ENCODE measurements at regions not wholly inside any gene's neighbourhood (a gene's known extent, or its start where the extent isn't known, plus 50 kb on each side); places are given as distances from the start of the nearest gene placed in this dataset.
"Not testable (repeated sequence)": the region's sequence is repeated elsewhere in the genome, so short reads cannot be mapped to it uniquely, and the experiment has no call there.

DNA sequence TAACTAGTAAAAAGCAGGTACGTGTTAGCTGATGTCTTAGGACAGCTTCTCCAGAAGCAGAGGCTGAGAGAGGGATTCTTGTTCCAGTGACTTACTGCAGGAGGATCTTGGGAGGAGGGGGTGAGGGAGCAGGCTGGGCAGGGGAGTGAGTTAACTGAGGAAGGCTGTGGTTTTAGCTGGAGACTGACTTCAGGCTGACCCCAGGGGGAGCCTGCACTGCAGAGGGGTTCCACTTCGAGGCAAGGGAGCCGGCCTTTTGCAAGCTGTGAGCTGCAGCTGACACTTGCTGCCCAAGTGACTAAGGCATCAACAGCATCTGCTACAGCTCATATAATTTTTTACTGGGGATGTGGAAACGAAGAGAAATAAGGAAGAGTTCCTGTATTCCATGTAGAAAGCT lies 50.4 kb upstream of the SOD1 start:
- no peak for DNase-seq

DNA sequence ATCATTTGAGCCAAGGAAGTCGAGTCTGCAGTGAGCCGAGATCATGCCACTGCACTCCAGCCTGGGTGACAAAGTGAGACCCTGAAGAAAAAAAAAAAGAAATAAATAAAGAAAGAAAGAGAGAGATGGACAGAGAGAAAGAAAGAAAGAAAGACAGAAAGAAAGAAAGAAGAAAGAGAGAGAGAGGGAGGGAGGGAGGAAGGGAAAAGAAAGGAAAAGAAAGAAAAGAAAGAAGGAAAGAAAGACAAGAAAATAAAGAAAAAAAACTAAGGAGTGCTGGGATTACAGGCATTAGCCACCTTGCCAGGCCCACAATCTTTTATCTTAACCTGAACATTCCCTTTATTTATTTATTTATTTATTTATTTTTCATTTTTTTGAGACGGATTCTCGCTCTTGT lies 51.7 kb upstream of the SOD1 start:
- DNase-seq = no peak

DNA sequence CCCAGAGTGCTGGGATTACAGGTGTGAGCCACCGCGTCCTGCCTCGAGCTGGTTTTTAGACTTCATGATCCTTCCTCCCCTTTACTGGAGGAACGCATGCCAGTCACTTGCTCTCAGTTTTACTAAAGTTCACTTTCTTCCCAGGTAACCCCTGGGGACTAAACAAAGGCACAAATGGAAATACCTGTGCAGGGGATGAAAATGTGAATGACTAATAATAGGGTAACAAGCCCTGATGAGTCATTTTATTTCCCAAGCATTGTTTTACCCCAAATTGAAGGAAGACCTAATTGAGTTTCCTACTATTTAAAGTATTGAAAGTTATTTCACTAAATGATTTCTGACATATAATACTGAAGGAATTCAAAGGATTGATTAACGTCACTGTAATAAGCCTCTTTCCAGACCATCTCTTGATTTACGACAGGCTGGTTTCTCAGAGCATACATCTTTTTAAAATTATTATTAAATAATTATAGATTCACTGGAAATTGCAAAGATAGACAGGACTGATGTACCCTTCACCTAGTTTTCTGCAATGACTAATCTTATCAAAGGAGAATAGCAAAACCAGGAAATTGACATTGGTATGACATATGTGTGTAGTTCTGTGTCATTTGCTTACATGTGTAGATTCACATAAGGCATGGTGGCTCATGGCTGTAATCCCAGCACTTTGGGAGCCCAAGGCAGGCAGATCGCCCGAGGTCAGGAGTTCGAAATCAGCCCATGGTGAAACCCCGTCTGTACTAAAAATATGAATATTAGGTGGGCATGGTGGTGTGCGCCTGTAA lies 53.2 kb upstream of the SOD1 start:
- no peak for DNase-seq

DNA sequence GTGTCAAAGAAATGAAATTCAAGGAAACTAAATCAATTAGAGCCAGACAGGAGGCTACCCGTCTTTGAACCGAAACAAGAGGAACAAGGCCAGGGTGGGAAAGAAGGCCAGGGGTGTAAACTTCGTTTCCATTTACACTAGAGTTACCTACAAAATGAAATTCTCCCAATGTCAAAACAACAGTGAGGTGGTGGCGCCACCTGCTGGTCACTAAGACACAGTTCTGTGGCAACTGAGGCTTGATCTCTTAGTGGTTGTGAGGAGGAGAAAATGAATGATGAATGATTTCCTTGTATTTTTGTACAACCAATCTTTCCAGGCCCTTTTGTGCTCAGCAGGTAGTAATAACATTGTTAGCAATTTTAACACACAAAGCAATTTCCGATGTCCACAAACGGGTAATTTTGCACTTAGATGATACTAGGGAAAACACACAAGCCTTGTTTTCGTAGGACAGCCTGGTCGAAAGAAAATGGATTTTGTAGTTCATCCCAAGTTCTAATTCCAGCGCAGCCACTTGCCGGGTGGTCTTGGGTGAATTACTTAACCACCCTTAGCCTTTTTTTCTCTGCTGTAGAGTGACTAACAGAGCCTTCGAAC lies 54.8 kb upstream of the SOD1 start:
- DNase-seq = peak; percentile 62

DNA sequence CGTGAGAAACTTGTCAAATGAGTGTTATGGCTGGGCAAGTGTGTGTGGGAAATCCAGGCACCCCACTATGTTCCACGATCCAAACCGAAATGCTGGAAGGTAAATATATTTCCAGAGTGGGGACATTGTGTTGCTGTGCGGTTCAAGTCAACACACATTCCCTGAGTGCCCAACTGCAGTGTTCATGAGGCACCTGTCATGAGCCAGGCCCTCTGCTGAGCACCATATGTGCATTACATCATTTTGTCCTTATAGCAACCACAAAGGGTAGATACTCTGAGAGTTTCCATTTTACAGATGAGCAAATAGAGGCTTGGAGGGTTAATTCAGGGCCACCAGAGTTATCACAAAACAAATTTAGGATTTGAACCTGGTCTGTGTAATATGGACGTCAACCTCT lies 59.9 kb upstream of the SOD1 start:
- DNase-seq = no peak

DNA sequence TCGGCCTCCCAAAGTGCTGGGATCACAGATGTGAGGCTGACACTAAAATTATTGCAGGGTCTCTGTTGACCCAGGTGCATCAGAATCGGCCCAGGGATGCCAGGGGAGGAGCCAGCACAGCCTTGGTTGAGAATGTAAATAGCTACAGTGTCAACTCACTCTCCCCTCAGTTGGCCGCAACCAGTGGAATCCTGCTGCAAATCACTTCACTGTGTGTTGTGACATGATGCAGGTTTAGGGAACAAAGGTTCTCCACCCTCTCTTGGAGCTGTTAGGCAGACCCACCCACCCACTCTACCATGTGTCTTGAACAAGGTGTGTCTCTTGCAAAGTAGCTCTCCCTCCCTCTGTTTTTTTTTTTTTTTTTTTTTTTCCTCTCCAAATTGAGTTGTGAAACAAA lies 60.5 kb upstream of the SOD1 start:
- DNase-seq = no peak

DNA sequence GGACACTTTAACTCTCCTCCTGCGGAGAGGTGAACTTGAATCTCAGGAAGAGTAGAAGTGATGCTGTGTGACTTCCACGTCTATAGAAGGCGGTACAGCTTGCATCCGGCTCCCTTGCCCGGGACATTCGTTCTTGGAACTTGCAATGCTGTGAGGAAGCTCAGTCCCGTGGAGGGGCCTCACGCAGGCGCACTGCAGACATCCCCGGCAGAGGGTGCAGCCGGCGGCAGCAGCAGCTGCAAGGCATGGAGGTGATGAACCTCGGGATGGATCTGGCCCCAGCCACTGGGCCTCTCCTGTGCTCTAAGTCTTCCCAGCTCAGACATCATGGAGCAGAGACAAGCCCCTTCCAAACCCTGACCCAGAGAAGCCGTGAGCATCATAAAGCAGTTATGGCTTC lies 61.8 kb upstream of the SOD1 start:
- DNase-seq = no peak

DNA sequence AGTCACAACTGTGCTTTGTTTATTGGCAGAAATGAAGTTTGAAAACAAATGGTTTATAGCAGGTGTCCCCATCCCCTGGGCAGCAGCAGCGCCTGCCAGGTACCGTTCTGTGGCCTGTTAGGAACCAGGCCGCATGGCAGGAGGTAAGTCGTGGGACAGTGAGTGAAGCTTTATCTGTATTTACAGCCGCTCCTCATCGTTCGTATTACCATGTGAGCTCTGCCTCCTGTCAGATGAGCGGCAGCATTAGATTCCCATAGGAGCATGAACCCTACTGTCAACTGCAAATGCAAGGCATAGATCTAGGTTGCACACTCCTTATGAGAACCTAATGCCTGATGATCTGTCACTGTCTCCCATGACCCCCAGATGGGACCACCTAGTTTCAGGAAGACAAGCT lies 63.4 kb upstream of the SOD1 start:
- DNase-seq = no peak

DNA sequence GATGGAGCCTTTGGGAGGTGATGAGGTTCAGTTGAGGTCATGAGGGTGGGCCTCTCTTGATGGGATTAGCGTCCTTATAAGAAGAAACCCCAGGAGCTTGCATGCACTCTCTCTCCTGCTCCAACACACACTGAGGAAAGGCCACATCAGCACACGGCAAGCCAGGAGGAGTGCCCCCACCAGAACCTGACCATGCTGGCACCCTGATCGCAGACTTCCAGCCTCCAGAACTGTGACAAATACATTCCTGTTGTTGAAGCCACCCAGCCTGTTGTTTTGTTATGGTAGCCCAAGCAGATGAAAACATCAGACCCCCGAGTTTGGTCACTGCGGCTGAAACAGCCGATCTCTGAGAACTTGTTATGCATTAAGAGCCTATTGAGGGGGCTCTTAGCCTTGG lies 64.8 kb upstream of the SOD1 start:
- no peak for DNase-seq

DNA sequence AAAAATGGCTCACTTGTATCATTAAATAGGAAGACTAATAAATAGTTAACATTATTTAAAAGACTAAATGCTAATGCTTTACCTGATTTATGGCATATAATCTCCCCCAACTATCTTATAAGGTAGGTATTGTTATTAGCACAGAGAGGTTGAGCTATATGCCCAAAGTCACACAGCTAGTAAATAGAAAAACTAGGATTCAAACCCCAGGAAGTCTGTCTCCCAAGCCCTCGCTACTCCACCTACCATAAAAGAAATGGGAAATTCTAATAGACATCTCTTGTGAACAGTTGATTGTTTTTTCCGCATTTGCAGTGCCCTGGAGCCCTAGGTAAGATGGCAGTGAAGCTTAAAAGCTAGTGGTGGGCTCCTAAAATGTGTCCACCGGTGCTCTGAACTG lies 65.2 kb upstream of the SOD1 start:
- DNase-seq = no peak

DNA sequence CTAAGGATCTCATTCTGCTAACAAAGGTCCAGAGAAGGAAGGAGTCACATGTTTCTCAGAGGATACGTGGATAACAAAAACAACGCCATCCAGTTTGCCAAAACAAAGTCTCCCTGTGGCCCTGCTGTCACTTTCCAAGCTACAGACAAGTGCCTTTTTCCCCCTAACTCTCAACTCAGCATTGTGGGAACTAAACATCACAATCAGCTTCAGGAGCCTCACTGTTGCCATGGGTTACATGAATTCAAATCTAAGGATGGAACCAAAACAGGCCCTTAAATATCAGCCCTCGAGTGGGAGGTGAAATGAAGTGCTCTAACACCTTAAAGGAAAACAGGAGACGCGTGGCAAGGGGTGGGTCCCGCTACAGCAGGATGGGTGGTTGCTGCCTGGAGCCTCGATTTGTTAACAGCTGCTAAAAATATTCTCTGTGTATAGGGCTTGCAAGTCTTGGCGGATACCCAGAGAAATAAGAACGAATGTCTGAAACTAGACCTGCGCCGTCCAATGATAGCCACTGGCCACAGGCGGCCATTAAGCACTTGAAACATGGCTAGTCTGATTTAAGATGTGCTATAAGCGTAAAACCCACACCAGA lies 66.4 kb upstream of the SOD1 start:
- no peak for DNase-seq

DNA sequence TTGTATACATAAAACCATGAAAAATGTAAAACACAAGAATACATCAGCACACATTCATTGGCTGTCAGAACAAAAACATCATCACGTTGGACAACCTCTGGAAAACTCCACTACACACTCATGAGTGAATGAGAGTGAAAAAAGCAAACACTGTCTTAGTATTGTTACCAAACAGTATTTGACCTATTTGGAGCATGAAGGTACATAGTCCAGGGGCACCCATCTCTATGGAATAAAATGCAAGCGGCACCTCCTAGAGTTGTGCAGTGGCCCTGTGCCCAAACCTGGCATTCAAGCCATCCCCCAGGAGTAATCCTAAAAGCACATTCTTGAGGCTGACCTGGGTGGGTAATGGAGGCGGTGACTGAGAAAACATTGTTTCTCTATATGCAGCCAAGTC lies 67.0 kb upstream of the SOD1 start:
- DNase-seq = no peak

DNA sequence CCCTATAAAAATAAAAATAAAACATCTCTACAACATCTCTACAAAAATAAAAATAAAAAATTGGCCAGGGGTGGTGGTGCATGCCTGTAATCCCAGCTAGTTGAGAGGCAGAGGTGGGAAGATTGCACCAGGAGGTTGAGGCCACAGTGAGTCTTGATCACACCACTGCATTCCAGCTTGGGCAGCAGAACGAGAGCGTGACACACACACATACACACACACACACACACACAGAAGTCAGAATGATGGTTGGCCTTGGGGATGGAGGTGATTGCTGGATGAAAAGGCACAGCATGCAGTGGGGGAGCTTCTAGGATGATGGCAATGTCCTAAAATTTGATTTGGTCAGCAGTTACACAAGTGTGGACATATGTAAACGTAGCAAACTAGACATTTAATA lies 69.7 kb upstream of the SOD1 start:
- DNase-seq = no peak

DNA sequence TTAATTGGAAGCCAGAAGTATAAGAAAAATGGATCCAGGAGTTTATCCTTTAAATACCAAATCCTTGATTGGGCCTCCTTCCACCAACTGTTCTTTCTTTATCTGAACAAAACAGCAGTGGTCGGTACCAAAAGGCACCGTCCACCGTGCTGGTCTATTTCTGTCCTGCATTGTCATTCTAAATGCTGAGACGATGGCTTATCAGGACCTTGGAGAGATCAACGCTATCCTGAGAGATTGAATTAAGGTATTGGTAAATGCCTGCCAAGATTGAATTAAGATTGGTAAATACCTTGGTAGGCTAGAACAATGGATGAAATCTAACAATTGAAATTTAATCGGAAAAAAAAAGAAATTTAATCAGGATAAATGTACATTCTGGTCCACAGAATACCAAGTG lies 73.4 kb upstream of the SOD1 start:
- DNase-seq = no peak

DNA sequence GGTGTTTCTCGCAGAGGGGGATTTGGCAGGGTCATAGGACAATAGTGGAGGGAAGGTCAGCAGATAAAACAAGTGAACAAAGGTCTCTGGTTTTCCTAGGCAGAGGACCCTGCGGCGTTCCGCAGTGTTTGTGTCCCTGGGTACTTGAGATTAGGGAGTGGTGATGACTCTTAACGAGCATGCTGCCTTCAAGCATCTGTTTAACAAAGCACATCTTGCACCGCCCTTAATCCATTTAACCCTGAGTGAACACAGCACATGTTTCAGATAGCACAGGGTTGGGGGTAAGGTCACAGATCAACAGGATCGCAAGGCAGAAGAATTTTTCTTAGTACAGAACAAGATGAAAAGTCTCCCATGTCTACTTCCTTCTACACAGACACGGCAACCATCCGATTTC lies 75.6 kb upstream of the SOD1 start:
- not testable (repeated sequence) for DNase-seq

DNA sequence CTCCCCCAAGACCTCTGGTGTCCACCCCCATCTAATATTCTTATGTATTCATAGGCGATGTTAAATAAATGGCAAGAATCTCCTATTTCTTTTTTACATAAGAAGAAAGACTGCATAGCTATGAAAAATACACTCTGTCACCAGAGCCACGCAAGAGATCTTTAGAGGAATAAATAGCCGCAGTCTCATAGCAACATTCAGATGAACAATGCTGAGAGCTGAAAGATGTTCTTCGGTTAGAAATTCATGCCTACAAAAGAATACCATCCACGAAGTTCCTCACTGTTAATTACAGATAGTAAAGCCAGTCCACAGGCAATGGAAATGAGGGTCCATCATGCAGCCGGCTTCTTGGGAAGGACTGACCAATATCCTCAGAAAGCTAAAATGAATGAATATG lies 76.0 kb upstream of the SOD1 start:
- no peak for DNase-seq

DNA sequence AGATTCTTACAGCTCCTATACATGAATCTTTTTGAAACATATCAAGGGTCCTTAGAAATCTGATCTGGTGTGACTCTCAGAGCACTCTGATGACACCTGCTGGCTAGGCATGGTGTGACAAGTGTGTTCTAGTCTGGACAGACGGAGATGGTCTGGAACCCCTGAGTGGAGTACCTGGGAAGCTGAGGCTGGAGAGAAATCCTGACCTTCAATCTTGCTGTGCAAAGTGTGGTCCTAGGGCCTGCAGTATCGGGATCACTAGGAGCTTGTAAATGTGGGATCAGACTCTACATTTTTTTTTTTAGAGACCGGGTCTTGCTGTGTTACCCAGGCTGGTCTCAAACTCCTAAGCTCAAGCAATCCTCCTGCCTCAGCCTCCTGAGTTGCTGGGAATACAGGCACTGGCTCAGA lies 78.6 kb upstream of the SOD1 start:
- peak; percentile 76 for DNase-seq

DNA sequence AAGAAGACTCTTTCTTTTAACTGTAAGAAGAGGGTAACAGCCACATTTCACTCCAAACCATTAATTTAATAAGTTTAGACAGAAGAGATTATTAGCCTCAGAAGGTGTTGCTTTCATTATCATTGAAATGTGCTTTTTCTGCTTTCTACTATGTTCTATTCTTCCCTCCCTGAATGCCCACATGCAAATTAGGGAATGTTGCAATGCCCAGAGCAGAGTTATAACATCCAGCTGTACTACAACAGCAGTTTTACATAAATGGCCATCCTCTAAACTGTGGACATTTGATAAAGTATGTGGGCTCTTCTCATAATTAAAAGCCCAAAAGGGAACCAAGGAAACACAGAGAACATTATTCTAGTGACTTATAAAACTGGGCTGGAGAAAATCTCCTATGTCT lies 82.2 kb upstream of the SOD1 start:
- DNase-seq = no peak

DNA sequence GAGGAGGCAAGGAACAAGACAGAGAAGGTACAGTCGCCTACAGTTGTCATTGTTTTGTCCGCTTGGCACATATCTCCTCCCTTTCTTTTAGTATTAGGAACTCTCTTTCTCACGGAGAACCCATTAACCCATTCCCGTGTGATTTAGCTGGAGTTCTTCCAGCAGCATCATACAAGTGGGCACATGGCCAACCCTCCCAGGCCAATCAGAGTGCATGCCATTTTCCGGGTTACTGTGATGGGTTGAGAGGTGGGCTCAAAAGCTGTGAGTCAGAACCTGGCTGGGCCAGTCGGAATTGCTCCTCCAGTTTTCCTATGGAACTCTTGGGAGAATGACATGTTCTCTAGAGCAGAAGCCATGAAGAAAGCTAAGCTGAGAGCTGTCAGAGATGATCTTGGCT lies 83.1 kb upstream of the SOD1 start:
- no peak for DNase-seq

DNA sequence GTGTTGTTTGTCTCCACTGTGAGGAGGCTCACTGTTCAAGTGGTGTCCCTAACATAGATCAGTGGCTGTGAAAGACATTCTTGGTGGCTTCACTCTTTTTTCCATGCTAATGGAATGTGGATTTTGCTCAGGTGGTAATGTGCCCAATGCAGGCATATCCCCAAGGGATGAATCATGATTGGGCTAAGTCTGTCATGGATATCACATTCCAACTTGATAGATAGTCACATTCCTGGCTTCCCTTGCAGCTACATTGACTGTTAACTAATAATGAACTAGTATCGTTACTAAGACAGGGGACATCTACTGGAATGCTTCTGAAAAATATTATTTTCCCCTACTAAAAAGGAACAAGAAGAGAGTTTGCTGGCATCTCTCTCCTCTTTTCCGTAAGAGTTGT lies 86.3 kb upstream of the SOD1 start:
- DNase-seq = no peak

DNA sequence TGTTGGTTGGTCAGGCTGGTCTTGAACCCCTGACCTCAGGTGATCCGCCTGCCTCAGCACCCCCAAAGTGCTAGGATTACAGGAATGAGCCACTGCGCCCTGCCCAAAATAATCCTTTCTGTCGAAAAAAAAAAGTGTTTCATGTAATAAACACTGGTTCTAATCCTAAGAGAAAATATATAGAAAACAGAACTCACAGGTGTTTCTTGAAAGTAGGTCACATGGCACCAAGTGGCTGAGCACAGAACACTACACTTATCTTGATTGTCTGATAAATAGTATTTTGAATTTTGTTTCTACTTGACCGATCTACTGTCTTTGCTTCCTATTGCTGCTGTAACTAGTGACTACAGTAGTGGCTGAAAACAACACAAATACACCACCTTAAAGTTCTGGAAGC lies 87.6 kb upstream of the SOD1 start:
- no peak for DNase-seq

DNA sequence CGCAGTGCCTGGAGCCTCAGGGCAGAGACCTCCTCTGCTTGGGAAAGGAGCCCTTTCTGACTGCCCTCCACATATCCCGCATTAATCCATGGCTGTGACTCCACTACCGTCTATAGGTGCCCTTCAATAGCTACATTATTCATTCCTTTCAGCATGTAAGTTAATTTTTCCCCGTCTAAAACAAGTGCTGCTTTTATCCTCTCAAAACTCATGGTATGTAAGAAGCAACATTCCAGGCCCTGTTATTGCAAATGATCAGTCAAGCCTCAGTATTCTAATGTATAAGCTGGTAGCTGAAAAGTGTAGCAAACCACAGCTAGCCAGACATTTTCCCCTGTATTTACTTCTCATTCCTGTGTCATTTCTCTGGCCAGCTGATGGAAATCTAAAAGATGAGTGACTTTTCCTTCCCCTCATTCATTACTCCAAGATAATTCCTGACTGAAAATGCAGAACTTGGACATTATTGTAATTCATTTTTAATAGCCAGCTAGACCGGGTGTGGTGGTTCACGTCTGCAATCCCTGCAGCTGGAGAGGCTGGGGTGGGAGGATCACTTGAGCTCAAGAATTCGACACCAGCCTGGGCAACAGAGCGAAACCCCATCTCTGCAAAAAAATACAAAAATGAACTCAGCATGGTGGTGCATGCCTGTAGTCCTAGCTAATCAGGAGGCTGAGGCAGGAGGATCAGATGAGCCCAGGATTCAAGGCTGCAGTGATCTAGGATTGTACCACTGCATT lies 88.5 kb upstream of the SOD1 start:
- no peak for DNase-seq

DNA sequence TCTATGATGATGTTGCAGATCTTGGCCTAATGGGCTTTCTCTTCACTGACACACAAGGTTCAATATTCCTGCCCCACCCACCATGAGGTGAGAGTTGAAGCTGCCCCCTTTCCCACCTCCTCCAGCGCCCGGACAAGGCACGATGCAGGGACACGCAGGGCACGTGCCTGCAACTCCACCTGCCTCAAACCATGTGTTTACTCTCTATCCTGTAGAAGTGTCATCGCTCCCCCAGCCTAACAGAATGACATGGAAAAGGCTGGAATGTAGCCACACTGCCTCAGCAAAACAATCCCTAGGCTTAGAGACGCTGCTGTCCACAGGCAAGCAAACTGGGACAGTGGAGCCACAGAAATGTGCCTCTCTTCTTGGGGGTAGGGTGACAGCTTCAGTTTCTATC lies 92.9 kb upstream of the SOD1 start:
- no peak for DNase-seq

DNA sequence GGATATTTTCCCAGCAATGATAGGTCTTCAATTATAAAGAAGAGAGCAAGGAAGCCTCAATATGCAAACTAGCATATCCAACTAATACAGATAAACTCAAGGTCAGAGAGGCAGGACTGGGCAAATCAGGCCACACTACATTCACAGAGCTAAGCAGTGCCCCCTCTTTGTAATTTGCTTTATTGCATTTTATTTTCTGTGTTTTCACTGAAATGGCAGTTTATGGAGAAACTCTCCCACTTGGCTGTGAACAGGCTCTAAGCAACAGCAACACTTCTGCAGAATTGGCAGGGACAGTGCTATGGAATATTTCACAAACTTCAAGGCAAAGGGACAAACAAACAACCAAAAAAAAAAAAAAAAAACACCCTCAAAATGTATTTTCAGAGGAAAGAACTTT lies 93.4 kb upstream of the SOD1 start:
- DNase-seq = no peak

All from activated T-cell treated with anti-CD3 and anti-CD28 coated beads for 4 hours (primary cell).